Stimulated activated CD4-positive, alpha-beta T cell treated with anti-CD3 and anti-CD28 coated beads, Interleukin-1b, Interleukin-23, amount 100 ng/mL, for 24 hours (primary cell): ENCODE measurements at regions not wholly inside any gene's neighbourhood (a gene's known extent, or its start where the extent isn't known, plus 50 kb on each side); places are given as distances from the start of the nearest gene placed in this dataset.

ENCODE experiments used
- DNase-seq, 4 experiments: peaks; one replicate each; pipeline ENCODE4 v3.0.0-alpha.2; 2020; ENCODE audit warnings: low read depth in 4 of 4, low spot score in 1 of 4

GRCh38 chr17:77690271-77691161, 268.0 kb upstream of the TNRC6C start:
- no peak for DNase-seq

- DNase-seq, result no peak
Observed at GRCh38 chr17:77691216-77692085, 267.1 kb upstream of the TNRC6C start.

DNA sequence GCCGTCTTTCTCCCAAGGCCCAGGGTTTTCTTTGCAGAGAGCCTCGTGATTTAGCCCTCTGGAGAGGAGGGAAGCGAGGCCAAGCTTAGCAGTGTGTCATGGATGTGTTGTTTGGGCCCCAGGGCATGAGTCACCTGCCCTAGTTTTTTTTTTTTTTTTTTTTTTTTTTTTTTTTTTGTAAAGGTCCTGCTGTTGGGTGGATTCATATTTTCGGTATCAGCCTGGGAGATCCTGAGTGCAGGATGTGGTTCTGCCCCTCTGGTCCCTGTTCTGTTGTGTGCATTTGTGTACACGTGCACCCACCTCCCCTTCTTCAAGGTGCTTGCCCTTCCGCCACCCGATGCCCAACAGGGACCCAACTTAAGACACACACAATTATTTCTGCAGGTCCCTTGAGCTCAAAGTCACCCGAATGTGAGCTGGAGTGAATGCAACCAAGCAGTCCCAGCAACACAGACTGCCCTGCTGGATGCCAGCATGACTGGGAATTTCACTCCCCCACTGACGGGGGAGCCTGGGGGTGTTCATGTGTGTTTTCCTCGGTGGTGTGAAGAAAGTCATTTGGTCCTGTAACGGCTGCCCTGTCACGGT, 265.8 kb upstream of the TNRC6C start:
- no peak for DNase-seq

GRCh38 chr17:77693301-77693700, 265.2 kb upstream of the TNRC6C start:
- DNase-seq, result no peak

GRCh38 chr17:77693776-77694175, 264.7 kb upstream of the TNRC6C start:
- no peak for DNase-seq

DNA sequence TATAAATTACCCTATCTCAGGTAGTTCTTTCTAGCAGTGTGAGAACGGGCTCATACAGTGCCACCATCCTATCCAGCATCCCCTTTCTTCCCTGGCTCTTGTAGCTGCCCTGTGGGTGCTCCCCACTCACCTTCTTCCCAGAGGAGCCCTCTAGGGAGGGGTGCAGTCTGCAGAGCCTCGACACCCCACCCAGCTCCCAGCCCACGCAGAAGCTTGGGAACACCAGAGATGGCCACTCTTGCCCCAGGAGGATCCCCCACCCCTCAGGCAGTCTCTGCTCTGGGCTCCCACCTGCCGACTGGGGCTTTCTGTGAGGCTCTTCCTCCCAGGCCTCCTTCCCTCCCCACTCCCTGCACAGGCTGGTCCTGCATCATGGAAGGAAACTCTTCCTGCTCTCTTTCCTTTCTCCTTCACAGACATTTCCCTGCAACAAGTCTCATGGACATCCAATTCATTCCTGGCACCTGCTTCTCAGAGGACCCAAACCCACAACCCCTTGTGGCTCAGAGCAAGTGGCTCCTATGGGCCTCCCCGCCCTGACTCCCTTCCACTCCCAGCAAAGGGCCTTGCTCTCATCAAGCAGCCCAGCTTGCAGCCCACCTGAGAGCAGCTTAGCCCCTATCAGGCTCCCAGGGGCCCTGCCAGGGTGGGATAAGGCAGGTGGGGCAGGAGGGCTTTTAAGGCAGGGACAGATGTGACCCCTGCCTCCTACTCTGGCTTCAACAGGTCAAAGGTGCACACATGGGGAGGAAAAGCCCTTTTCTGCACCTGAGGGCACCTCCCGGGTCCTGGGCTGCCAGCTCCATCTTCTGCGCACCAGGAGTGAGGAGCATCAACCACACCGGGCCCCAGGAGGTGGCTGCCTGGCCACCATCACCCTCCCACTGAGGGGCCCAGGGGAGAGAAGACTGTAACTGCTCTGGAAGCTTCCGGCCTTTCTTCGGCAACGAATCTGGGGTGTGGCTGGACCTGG, 263.8 kb upstream of the TNRC6C start:
- DNase-seq, result no peak

DNA sequence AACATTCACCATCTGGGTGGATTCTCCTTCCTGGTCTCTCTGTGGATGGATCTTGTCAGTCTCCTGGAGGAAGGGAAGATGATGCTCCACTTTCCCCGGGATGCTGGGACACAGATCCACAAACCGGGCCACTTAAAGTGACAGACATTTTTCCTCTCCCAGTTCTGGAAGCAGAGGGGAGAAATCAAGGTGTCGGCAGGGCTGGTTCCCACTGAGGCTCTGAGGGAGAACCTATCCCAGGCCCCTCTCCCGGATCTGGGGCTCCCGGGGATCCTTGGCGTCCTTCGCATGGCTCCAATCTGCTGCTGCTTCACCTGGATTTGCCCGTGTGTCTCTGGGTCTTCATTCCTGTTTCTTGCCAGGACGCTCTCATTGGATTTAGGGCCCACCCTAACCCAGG, 263.1 kb upstream of the TNRC6C start:
- DNase-seq, result no peak

- DNase-seq, result no peak
Observed at GRCh38 chr17:77696151-77696720, 262.3 kb upstream of the TNRC6C start.

DNA sequence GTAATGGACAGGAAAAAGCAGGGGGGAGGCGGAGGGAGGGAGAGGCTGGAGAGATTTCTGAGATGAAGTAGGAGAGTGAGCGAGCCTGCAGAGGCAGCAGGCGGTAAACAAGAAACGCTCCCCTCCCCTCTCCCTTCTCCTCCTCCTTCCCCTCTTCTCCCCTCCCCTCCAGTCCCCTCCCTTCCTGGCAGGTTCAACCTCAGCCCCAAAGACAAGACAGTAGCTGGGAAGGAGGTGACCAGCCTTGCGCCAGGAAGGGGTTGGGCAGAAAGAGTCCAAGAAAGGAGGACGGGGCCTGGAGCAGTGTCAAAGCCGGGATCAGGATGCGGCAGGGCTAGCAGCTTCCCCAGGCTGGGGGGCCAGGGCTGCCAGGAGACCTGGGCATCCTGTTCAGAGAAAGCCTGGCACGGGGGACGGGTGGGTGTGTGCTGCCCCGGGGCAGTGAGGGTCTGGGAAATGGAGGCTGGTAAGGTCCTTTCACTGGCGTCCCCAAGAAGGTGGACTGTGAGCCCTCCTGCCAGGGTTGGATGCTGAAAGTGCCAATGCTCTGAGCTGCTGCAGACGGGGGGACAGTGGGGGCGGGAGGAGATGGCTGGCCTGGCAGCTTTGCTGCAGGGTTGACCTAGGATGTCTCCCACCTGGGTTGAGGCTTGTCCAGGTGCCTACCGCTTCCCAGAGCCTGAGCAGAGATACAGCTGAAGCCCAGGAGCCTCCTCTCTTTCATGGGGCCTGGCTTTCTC, 261.6 kb upstream of the TNRC6C start:
- DNase-seq, result no peak

DNA sequence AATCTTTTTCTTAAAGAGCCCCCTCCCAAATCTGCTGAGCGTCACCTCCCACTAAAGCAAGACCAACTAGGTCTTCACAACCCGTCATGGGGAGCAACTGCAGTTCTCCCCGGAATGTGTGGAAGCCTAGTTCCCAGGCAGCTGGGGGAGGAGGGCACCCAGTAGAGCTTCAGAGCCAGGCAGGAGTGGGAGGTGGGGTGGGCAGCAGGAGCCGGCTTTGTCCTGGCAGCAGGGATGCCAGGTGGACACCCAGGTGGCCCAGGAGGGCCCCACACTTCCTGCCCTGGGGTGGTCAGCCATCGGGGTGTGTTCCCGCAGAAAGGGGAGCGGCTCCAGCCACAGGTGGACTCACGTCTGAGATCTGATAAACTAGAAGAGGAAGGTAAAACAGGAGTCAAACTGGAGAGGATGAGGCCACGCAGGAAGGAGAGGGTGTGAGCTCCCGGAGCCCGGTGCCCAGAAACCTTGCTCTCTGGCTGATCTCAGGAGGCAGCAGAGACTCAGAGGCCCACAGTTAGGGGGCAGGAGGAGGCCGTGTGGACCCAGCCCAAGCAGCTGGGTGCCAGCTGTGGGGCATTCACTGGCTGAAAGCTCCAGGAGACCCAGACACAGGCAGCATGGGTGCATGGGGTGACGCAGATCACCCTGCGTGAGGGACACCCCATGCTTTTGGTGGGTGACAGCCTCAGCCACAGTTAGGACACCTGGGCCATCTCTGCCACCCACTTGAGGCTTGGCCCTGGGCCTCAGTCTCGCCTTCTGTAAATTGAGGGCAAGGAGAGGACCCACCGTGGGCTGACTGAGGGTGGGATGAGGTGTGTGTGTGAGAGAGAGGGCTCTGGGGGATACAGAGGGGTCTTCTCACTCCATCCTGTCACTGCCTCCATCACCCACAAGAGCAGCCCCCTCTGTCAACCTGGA, 260.8 kb upstream of the TNRC6C start:
- no peak for DNase-seq

- no peak for DNase-seq
Observed at GRCh38 chr17:77698903-77699623, 259.4 kb upstream of the TNRC6C start.

DNA sequence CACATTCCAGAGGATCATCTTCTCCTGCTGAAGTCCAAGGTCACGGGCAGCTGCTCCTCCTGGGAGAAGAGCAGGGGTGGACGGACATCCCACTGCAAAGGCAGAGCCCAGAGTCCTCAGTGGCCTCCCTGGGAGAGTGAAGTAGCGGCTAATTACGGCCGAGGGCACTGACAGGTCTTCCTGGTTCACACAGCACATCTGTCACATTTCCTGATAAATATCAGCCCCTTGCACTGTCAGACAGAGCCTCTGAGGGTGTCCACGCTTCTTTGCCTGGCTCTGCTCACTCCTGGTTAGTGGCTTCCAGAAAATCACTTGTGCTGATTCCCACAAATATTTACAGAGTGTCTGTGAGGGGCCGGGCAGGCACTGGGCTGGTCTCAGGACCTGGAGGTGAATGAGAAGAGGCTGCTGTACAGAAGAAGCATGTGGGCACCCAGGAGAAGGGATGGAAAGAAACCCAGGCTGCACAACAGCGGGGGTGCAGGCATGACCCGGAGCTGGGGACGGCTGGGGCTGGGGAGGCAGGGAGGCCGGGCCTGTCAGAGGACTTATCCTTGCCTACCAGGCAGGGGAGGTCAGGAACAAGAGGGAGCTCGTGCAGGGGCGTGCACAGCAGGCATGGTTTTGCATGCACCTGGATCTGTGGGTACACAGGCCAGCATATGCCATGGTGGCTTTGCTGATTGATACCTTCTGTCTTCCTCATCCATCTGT, 258.2 kb upstream of the TNRC6C start:
- no peak for DNase-seq

GRCh38 chr17:77701996-77702395, 256.5 kb upstream of the TNRC6C start:
- DNase-seq, result no peak

- DNase-seq, result no peak
Observed at GRCh38 chr17:77704048-77704815, 254.3 kb upstream of the TNRC6C start.

DNA sequence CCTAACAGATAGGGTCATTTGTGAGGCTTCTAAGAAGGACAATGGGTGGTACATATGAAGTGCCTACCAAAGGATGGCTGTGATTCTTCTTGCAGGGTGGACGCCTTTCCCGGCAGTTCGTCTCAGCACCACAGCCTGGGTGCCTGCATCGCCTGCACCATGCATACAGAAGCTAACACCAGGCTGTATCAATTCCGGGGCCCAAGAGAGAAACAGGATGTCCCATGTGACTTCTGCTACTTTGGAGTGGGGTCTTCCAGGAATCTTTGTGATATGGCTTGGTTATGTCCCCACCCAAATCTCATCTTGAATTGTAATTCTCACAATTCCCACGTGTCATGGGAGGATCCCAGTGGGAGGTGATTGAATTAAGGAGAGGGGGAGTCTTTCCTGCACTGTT, 251.6 kb upstream of the TNRC6C start:
- DNase-seq, result no peak

DNA sequence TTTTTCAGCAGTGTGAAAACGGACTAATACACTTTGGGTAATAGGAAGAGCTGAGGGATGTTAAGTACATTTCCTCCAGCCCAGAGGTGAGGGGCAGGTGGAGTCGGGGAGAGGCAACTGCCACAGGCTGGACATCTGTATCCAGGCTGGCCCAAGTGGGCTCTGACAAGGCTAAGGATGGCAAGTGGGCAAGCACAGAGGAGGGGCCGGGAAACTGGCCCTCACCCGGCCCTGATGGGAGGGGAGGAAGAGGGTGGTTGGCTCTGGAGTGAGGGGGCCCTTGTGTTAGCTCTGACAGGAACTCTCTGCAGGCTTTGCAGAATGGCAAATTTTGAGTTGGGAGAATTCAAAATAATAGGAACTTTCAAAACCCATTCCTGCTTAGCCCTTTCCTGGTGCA, 251.0 kb upstream of the TNRC6C start:
- DNase-seq, result no peak
